NOMO-1 treated with DMSO at 0.1 percent for 48 hours (cell line): ENCODE measurements at regions not wholly inside any gene's neighbourhood (a gene's known extent, or its start where the extent isn't known, plus 50 kb on each side); places are given as distances from the start of the nearest gene placed in this dataset.

ENCODE experiments used
- DNase-seq: peaks from one replicate; lab custom pipeline; 2025; ENCODE audit not compliant: unreplicated experiment; lab: John Stamatoyannopoulos, UW

DNA sequence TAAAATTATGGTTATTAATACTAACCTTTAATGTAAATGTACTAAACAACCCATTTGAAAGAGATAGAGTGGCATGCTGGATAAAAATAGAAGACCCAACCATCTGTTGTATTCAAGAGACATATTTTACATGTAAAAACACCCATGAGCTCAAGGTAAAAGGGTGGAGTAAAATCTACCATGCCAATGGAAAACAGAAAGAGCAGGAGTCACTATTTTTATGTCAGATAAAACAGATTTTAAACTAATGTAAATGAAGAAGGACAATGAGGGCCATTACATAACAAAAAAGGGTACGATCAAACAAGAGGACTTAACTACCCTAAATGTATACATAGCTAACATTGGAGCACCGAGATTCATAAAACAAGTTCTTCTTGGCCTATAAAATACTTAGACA, 66.3 kb downstream of the ITM2A start:
- DNase-seq: no peak

- DNase-seq: no peak
These were observed 76.5 kb downstream of the ITM2A start for GRCh38 chrX:79290596-79290995.

GRCh38 chrX:79288733-79289132, 78.4 kb downstream of the ITM2A start:
- DNase-seq: no peak

GRCh38 chrX:79287724-79288123, 79.4 kb downstream of the ITM2A start:
- no peak for DNase-seq

- no peak for DNase-seq
These were observed 85.4 kb downstream of the ITM2A start for GRCh38 chrX:79281775-79282174.

DNA sequence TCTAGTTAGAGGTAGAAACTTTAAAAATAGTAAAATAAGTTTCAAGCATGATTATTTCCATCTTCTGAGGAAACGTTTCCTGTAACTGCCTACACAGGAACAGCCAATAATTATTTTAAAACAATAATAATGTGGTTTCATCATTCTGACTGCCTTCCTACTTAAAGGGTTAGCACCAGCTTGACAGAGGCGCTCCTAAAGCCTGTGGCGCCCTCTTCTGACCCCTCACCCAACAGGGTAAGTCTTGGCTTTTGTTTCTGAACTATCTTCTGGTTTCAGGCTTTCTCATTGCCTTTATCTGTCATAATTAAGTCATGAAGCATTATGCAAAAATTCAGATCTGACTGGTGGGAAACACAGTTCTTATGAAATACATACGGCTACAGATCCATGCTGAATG, 96.7 kb downstream of the ITM2A start:
- DNase-seq: peak; percentile 33

DNA sequence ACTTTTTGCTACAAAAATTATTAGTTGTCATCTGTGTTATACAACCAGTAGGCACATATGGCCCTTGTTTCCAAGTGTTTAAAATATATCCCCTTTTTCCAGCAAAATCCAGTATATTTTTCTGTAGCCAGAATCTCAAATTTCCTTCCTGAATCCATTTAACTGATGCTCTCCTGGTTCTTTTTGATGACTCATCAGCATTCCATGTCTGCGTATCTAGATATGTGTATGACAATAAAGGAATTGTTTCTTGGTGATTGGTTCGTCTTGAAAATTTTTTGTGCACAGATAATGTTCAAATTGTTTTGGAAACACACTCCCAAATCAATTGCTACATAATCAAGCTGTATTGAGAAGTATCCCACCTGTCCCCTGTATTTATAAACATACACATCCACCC, 98.3 kb downstream of the ITM2A start:
- DNase-seq: no peak

- no peak for DNase-seq
These were observed 100.4 kb downstream of the ITM2A start for GRCh38 chrX:79266702-79267101.

GRCh38 chrX:79263550-79263949, 103.6 kb downstream of the ITM2A start:
- DNase-seq: no peak

DNA sequence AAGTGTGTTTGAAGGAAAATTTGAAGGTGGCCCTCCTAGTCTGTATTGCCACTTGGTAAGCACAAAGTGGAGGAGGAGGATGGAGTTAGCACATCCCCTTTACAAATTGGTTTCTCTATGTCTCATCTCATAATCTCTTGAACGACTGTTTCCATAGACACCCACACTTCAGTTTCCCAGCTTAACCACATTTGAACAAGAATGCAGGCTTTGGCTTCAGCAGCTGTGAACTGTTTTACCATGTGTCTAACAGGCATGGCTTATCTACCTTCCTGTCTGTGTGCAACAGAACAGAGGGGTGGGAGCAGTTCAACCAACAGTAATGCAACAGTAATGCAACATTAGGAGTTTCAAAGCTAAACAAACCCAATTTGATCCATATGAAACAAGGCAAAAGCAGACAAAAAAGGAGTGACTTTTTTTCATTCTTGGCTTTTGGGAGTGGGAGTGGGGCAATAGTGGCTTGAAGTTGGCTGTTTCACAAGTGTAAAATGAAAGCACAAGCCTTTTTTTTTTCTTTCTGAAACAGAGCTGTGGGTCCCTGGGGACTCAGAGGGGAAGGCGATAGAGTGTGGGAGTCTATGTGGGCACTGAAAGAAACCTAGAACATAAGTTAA, 108.0 kb downstream of the ITM2A start:
- DNase-seq: no peak

DNA sequence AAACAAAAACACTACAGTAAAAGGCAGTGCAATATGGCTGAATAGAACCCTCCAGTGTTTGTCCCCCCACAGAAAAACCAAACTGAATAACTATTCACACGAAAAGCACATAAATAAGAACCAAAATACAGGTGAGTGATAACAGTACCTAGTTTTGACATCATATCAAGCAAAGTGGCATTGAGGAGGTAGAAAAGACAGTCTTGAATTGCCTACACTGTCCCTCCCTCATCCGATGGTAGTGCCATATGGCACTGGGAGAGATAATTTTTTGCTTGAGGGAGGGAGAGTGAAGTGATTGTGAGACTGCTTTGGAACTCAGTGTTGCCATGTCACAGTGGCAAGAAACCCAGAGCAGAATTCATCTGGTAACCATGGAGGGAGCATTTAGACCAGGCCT, 99.2 kb downstream of the GPR174 start:
- no peak for DNase-seq

- no peak for DNase-seq
These were observed 91.4 kb downstream of the GPR174 start for GRCh38 chrX:79235899-79236298.

- no peak for DNase-seq
These were observed 87.2 kb downstream of the GPR174 start for GRCh38 chrX:79231662-79232061.
